ENCODE measurements at regions not wholly inside any gene's neighbourhood (a gene's known extent, or its start where the extent isn't known, plus 50 kb on each side); places are given as distances from the start of the nearest gene placed in this dataset.

DNA sequence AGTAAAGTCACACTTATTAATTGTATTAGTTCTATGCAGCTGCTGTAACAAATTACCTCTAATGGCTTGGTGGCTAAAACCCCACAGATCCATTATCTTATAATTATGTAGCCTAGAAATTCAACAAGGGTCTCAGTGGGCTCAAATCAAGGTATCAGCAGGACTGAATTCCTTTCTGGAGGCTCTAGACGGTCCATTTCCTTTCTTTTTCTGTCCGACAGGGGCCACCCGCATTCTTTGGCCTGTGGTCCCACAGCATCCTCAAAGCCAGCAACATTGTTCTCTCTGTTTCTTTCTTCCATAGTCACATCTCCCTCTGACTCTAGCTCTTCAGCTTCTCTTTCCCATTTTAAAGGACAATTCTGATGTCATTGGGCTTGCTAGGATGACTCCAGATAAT, 276.3 kb upstream of the ZNF717 start:
- no peak overlapping the region for H3K27ac ChIP-seq (ENCODE audit: low read depth, low read length)
- no peaks in the 10 kb centered on the region for H3K27me3 ChIP-seq (ENCODE audit: insufficient read depth, low read length)
- H3K79me2 ChIP-seq (ENCODE audit: control insufficient read depth, insufficient read depth, low read length, unreplicated experiment) = no peaks in the 10 kb centered on the region
- no peak overlapping the region for H2AFZ ChIP-seq (ENCODE audit: low read length, unreplicated experiment)
- no peak overlapping the region for H3K4me3 ChIP-seq (ENCODE audit: low read depth, low read length)
- H3K4me1 ChIP-seq (ENCODE audit: control insufficient read depth, insufficient read depth, low read length, unreplicated experiment) = peaks cover 24% of the 10 kb centered on the region
- no peaks in the 10 kb centered on the region for H3K36me3 ChIP-seq (ENCODE audit: insufficient read depth, low read length)

GRCh38 chr3:76063019-76063418, 277.7 kb upstream of the ZNF717 start:
- no peaks in the 10 kb centered on the region for H3K27me3 ChIP-seq (ENCODE audit: insufficient read depth, low read length)
- no peaks in the 10 kb centered on the region for H3K36me3 ChIP-seq (ENCODE audit: insufficient read depth, low read length)
- no peak overlapping the region for H3K4me3 ChIP-seq (ENCODE audit: low read depth, low read length)
- peaks cover 24% of the 10 kb centered on the region for H3K4me1 ChIP-seq (ENCODE audit: control insufficient read depth, insufficient read depth, low read length, unreplicated experiment)
- no peaks in the 10 kb centered on the region for H3K79me2 ChIP-seq (ENCODE audit: control insufficient read depth, insufficient read depth, low read length, unreplicated experiment)
- no peak overlapping the region for H3K27ac ChIP-seq (ENCODE audit: low read depth, low read length)
- no peak overlapping the region for H2AFZ ChIP-seq (ENCODE audit: low read length, unreplicated experiment)

GRCh38 chr3:76063811-76064210, 278.5 kb upstream of the ZNF717 start:
- Histone ChIP-seq H2AFZ (ENCODE audit: low read length, unreplicated experiment) (no peak overlapping the region), H3K27ac (ENCODE audit: low read depth, low read length) (no peak overlapping the region), H3K36me3 (ENCODE audit: insufficient read depth, low read length) (no peaks in the 10 kb centered on the region), H3K79me2 (ENCODE audit: control insufficient read depth, insufficient read depth, low read length, unreplicated experiment) (no peaks in the 10 kb centered on the region), H3K4me3 (ENCODE audit: low read depth, low read length) (no peak overlapping the region), H3K4me1 (ENCODE audit: control insufficient read depth, insufficient read depth, low read length, unreplicated experiment) (peaks cover 24% of the 10 kb centered on the region), H3K27me3 (ENCODE audit: insufficient read depth, low read length) (no peaks in the 10 kb centered on the region)

GRCh38 chr3:76065964-76066363, 280.6 kb upstream of the ZNF717 start:
- Histone ChIP-seq H3K79me2 (ENCODE audit: control insufficient read depth, insufficient read depth, low read length, unreplicated experiment) (no peaks in the 10 kb centered on the region), H3K4me1 (ENCODE audit: control insufficient read depth, insufficient read depth, low read length, unreplicated experiment) (peaks cover 24% of the 10 kb centered on the region), H3K27ac (ENCODE audit: low read depth, low read length) (0 out of 2 replicates have a peak overlapping the region, but pooled peaks have one; percentile 17), H3K27me3 (ENCODE audit: insufficient read depth, low read length) (no peaks in the 10 kb centered on the region), H3K4me3 (ENCODE audit: low read depth, low read length) (no peak overlapping the region), H2AFZ (ENCODE audit: low read length, unreplicated experiment) (no peak overlapping the region), H3K36me3 (ENCODE audit: insufficient read depth, low read length) (no peaks in the 10 kb centered on the region)

DNA sequence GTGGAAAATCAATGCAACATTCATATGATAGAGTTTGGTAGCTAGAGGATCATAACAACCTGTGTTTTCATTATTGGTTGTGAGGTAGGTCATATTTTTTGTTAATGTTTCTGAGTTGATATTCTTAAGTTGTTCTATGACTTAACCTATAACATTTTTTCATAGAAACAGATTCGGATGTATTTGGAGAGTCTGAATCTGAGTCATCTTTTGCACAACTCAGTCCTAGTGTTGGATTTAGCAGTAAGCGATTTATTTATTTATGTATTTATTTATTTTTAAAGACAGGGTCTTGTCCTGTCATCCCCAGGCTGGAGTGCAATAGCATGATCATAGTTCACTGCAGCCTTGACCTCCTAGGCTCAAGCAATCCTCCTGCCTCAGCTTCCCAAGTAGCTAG, 292.8 kb upstream of the ZNF717 start:
- no peak overlapping the region for H2AFZ ChIP-seq (ENCODE audit: low read length, unreplicated experiment)
- no peaks in the 10 kb centered on the region for H3K79me2 ChIP-seq (ENCODE audit: control insufficient read depth, insufficient read depth, low read length, unreplicated experiment)
- H3K4me3 ChIP-seq (ENCODE audit: low read depth, low read length) = no peak overlapping the region
- H3K27me3 ChIP-seq (ENCODE audit: insufficient read depth, low read length) = no peaks in the 10 kb centered on the region
- H3K36me3 ChIP-seq (ENCODE audit: insufficient read depth, low read length) = no peaks in the 10 kb centered on the region
- no peaks in the 10 kb centered on the region for H3K4me1 ChIP-seq (ENCODE audit: control insufficient read depth, insufficient read depth, low read length, unreplicated experiment)
- H3K27ac ChIP-seq (ENCODE audit: low read depth, low read length) = no peak overlapping the region

DNA sequence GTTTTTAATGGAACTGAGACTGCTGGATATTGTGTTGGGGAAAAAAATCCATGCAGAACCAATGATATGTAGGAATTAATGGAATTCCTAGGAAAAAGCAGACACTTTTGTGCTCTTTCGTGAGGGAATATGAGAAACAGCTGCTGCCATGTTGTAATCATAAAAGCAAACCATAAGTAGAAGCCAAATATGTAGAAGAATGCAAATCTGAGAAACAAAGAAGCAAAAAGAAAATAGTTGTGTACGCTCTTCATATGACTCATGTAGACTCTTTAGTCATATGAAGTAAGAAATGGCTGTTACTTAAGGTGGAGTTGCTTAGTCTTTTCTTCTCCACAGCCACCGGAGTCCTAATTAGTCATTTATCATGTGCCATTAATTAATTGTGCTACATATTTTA, 298.6 kb upstream of the ZNF717 start:
- peaks cover 12% of the 10 kb centered on the region for H3K4me1 ChIP-seq (ENCODE audit: control insufficient read depth, insufficient read depth, low read length, unreplicated experiment)

GRCh38 chr3:76096036-76096435, 310.7 kb upstream of the ZNF717 start:
- H3K4me1 ChIP-seq (ENCODE audit: control insufficient read depth, insufficient read depth, low read length, unreplicated experiment) = peaks cover 33% of the 10 kb centered on the region
- no peaks in the 10 kb centered on the region for H3K27me3 ChIP-seq (ENCODE audit: insufficient read depth, low read length)
- H3K4me3 ChIP-seq (ENCODE audit: low read depth, low read length) = peak overlapping the region; percentile 12; the same call in 1 of the 2 replicates
- peak overlapping the region; percentile 34 for H2AFZ ChIP-seq (ENCODE audit: low read length, unreplicated experiment)
- H3K36me3 ChIP-seq (ENCODE audit: insufficient read depth, low read length) = no peaks in the 10 kb centered on the region
- H3K79me2 ChIP-seq (ENCODE audit: control insufficient read depth, insufficient read depth, low read length, unreplicated experiment) = no peaks in the 10 kb centered on the region
- peak overlapping the region; percentile 37; the same call in 1 of the 2 replicates for H3K27ac ChIP-seq (ENCODE audit: low read depth, low read length)

More for the DNA sequence above, 298.6 kb upstream of the ZNF717 start:
- H3K79me2 ChIP-seq (ENCODE audit: control insufficient read depth, insufficient read depth, low read length, unreplicated experiment) = no peaks in the 10 kb centered on the region
- no peak overlapping the region for H2AFZ ChIP-seq (ENCODE audit: low read length, unreplicated experiment)
- H3K4me3 ChIP-seq (ENCODE audit: low read depth, low read length) = peak overlapping the region; percentile 7; the same call in 1 of the 2 replicates
- H3K27me3 ChIP-seq (ENCODE audit: insufficient read depth, low read length) = no peaks in the 10 kb centered on the region
- H3K27ac ChIP-seq (ENCODE audit: low read depth, low read length) = 0 out of 2 replicates have a peak overlapping the region, but pooled peaks have one; percentile 1
- H3K36me3 ChIP-seq (ENCODE audit: insufficient read depth, low read length) = no peaks in the 10 kb centered on the region

GRCh38 chr3:76096836-76097588, 311.7 kb upstream of the ZNF717 start:
- peak overlapping the region; percentile 32; the same call in 1 of the 2 replicates for H3K27ac ChIP-seq (ENCODE audit: low read depth, low read length)
- H2AFZ ChIP-seq (ENCODE audit: low read length, unreplicated experiment) = peak overlapping the region; percentile 17
- no peaks in the 10 kb centered on the region for H3K36me3 ChIP-seq (ENCODE audit: insufficient read depth, low read length)
- H3K79me2 ChIP-seq (ENCODE audit: control insufficient read depth, insufficient read depth, low read length, unreplicated experiment) = no peaks in the 10 kb centered on the region
- no peaks in the 10 kb centered on the region for H3K27me3 ChIP-seq (ENCODE audit: insufficient read depth, low read length)
- H3K4me1 ChIP-seq (ENCODE audit: control insufficient read depth, insufficient read depth, low read length, unreplicated experiment) = peaks cover 33% of the 10 kb centered on the region
- H3K4me3 ChIP-seq (ENCODE audit: low read depth, low read length) = peak overlapping the region; percentile 35; the same call in 1 of the 2 replicates

DNA sequence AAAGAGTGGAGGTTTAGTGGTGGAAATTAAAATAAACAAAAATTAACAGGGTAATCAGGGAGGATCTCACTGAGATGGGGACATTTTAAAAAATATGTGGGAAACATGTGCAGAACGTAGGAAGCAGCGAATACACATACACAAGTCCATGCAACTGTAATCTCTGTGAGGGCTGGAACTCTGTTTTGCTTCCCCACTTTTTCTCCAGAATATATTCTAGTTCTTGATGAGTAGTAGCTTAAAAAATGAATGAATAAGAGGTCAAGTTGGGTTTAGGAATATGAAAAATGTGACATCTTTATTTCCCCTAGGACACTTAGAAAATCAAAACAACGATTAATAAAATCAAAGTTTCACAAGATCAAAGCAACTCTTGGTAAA, 312.2 kb upstream of the ZNF717 start:
- H3K36me3 ChIP-seq (ENCODE audit: insufficient read depth, low read length) = no peaks in the 10 kb centered on the region
- H3K27me3 ChIP-seq (ENCODE audit: insufficient read depth, low read length) = no peaks in the 10 kb centered on the region
- H3K4me1 ChIP-seq (ENCODE audit: control insufficient read depth, insufficient read depth, low read length, unreplicated experiment) = peaks cover 33% of the 10 kb centered on the region
- H3K79me2 ChIP-seq (ENCODE audit: control insufficient read depth, insufficient read depth, low read length, unreplicated experiment) = no peaks in the 10 kb centered on the region
- peak overlapping the region; percentile 17 for H2AFZ ChIP-seq (ENCODE audit: low read length, unreplicated experiment)
- H3K27ac ChIP-seq (ENCODE audit: low read depth, low read length) = peak overlapping the region; percentile 32; the same call in 1 of the 2 replicates
- peak overlapping the region; percentile 35; the same call in 1 of the 2 replicates for H3K4me3 ChIP-seq (ENCODE audit: low read depth, low read length)

- Histone ChIP-seq H2AFZ (ENCODE audit: low read length, unreplicated experiment) (no peak overlapping the region), H3K27ac (ENCODE audit: low read depth, low read length) (no peak overlapping the region), H3K4me1 (ENCODE audit: control insufficient read depth, insufficient read depth, low read length, unreplicated experiment) (peaks cover 25% of the 10 kb centered on the region), H3K79me2 (ENCODE audit: control insufficient read depth, insufficient read depth, low read length, unreplicated experiment) (no peaks in the 10 kb centered on the region), H3K4me3 (ENCODE audit: low read depth, low read length) (no peak overlapping the region), H3K27me3 (ENCODE audit: insufficient read depth, low read length) (no peaks in the 10 kb centered on the region), H3K36me3 (ENCODE audit: insufficient read depth, low read length) (no peaks in the 10 kb centered on the region)
These were observed 314.6 kb upstream of the ZNF717 start for GRCh38 chr3:76099956-76100355.

- Histone ChIP-seq H3K27ac (ENCODE audit: low read depth, low read length) (no peak overlapping the region), H3K4me1 (ENCODE audit: control insufficient read depth, insufficient read depth, low read length, unreplicated experiment) (no peaks in the 10 kb centered on the region), H2AFZ (ENCODE audit: low read length, unreplicated experiment) (no peak overlapping the region), H3K27me3 (ENCODE audit: insufficient read depth, low read length) (no peaks in the 10 kb centered on the region), H3K79me2 (ENCODE audit: control insufficient read depth, insufficient read depth, low read length, unreplicated experiment) (no peaks in the 10 kb centered on the region), H3K4me3 (ENCODE audit: low read depth, low read length) (no peak overlapping the region), H3K36me3 (ENCODE audit: insufficient read depth, low read length) (no peaks in the 10 kb centered on the region)
These were observed 322.7 kb upstream of the ZNF717 start for GRCh38 chr3:76107935-76108570.

Data from ACC112 (cell line).